Type B pancreatic cell (in vitro differentiated cells): ENCODE measurements at regions not wholly inside any gene's neighbourhood (a gene's known extent, or its start where the extent isn't known, plus 50 kb on each side); places are given as distances from the start of the nearest gene placed in this dataset.

Source experiments
- DNase-seq: peaks from one replicate; pipeline ENCODE4 v3.0.0; 2021; ENCODE audit warnings: mixed read lengths; ENCODE audit not compliant: unreplicated experiment; ENCODE audit errors: extremely low spot score
- H3K27ac Mint-ChIP-seq: 2 replicates; pipeline ENCODE4 v1.8.0; 2021; ENCODE audit warnings: mild to moderate bottlenecking, mixed read lengths
- H3K27me3 Mint-ChIP-seq: 2 replicates; pipeline ENCODE4 v1.8.0; 2021; ENCODE audit warnings: mixed read lengths
- H3K36me3 Mint-ChIP-seq: 2 replicates; pipeline ENCODE4 v1.8.0; 2021; ENCODE audit warnings: mixed read lengths
- H3K4me1 Mint-ChIP-seq: one replicate; pipeline ENCODE4 v1.8.0; 2021; ENCODE audit warnings: mixed read lengths; ENCODE audit not compliant: unreplicated experiment
- H3K4me3 Mint-ChIP-seq: 2 replicates; pipeline ENCODE4 v1.8.0; 2021; ENCODE audit warnings: mild to moderate bottlenecking, mixed read lengths
- H3K9me3 Mint-ChIP-seq: 2 replicates; pipeline ENCODE4 v1.8.0; 2021; ENCODE audit warnings: mixed read lengths
- TF ChIP-seq, protein P1 (sequence below): fragments of 200-600 bp; sonication (generic); conservative IDR thresholded peaks from 2 replicates; pipeline ENCODE4 v1.5.0; 2021; ENCODE audit warnings: antibody characterized with exemption, mild to moderate bottlenecking

DNA sequence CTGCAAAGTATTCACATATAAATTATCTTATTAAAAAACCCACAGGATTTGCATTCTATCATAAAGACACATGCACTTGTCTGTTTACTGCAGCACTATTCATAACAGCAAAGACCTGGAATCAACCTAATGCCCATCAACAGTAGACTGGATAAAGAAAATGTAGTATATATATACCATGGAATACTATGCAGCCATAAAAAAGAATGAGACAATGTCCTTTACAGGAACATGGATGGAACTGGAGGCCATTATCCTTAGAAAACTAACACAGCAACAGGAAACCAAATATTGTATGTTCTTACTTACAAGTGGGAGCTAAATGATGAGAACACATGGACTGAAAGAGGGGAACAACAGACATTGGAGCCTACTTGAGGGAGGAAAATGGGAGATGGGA, 97.0 kb downstream of the FAM217A start:
- Mint-ChIP-seq H3K27ac (no peak overlapping the region), H3K27me3 (no peaks in the 10 kb centered on the region), H3K4me3 (no peak overlapping the region), H3K4me1 (peaks cover 6% of the 10 kb centered on the region), H3K9me3 (peaks cover 5% of the 10 kb centered on the region), H3K36me3 (peaks cover 10% of the 10 kb centered on the region)
- no peak for DNase-seq
- TF ChIP-seq, protein P1, sequence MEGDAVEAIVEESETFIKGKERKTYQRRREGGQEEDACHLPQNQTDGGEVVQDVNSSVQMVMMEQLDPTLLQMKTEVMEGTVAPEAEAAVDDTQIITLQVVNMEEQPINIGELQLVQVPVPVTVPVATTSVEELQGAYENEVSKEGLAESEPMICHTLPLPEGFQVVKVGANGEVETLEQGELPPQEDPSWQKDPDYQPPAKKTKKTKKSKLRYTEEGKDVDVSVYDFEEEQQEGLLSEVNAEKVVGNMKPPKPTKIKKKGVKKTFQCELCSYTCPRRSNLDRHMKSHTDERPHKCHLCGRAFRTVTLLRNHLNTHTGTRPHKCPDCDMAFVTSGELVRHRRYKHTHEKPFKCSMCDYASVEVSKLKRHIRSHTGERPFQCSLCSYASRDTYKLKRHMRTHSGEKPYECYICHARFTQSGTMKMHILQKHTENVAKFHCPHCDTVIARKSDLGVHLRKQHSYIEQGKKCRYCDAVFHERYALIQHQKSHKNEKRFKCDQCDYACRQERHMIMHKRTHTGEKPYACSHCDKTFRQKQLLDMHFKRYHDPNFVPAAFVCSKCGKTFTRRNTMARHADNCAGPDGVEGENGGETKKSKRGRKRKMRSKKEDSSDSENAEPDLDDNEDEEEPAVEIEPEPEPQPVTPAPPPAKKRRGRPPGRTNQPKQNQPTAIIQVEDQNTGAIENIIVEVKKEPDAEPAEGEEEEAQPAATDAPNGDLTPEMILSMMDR = no peak

DNA sequence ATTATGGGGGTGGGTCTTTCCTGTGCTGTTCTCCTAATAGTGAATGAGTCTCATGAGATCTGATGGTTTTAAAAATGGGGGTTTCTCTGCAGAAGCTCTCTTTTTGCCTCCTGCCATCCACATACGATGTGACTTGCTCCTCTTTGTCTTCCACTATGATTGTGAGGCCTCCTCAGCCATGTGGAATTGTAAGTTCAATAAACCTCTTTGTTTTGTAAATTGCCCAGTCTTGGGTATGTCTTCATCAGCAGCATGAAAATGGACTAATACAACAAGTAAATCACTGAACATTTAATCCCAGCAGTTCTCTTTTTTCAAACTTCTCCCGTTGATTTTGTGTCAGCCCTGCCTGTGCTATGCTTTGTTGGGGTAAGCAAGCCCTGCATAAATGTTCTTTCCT, 95.2 kb downstream of the FAM217A start:
- Mint-ChIP-seq H3K4me3 (no peak overlapping the region), H3K36me3 (peaks cover 13% of the 10 kb centered on the region), H3K4me1 (peaks cover 16% of the 10 kb centered on the region), H3K9me3 (peaks cover 5% of the 10 kb centered on the region), H3K27me3 (no peaks in the 10 kb centered on the region), H3K27ac (no peak overlapping the region)
- DNase-seq = no peak
- TF ChIP-seq, protein P1 = no peak

DNA sequence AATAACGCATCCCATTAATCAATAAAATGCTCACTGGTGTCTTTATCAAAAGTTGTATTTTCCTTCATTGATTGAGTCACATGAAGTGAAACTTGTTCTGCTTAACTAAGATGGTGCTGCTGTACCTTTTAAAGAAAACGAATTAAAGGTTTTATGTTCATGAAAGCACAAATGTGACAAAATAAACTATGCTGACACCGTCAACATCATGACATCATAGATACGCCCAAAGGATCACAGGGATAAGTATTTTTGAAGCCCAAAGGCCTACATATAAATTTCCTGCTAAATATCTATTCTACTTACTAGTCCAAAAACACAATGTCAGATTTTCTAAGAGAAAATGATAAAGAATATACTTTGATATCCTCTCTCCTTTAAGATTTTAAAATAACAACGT, 94.4 kb downstream of the FAM217A start:
- Mint-ChIP-seq H3K4me1 (peaks cover 16% of the 10 kb centered on the region), H3K27ac (no peak overlapping the region), H3K4me3 (no peak overlapping the region), H3K27me3 (no peaks in the 10 kb centered on the region), H3K36me3 (peaks cover 13% of the 10 kb centered on the region), H3K9me3 (peaks cover 5% of the 10 kb centered on the region)
- TF ChIP-seq, protein P1 = no peak
- no peak for DNase-seq

DNA sequence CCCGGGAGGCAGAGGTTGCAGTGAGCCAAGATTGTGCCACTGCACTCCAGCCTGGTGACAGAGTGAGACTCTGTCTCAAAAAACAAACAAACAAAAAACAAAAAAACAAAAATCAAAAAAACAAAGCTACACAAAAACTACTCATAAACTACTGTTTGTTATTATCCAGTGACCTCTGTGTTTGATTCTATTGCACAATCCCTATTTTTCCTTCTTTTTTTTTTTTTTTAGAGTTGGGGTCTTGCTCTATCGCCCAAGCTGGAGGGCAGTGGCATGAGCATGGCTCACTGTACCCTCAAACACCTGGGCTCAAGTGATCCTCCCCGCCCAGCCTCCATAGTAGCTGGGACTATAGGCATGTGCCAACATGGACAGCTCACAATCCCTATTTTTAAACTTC, 92.7 kb downstream of the FAM217A start:
- Mint-ChIP-seq H3K4me3 (no peak overlapping the region), H3K36me3 (peaks cover 13% of the 10 kb centered on the region), H3K27ac (no peak overlapping the region), H3K27me3 (no peaks in the 10 kb centered on the region), H3K4me1 (peaks cover 24% of the 10 kb centered on the region), H3K9me3 (peaks cover 5% of the 10 kb centered on the region)
- TF ChIP-seq, protein P1 = no peak
- DNase-seq = no peak

DNA sequence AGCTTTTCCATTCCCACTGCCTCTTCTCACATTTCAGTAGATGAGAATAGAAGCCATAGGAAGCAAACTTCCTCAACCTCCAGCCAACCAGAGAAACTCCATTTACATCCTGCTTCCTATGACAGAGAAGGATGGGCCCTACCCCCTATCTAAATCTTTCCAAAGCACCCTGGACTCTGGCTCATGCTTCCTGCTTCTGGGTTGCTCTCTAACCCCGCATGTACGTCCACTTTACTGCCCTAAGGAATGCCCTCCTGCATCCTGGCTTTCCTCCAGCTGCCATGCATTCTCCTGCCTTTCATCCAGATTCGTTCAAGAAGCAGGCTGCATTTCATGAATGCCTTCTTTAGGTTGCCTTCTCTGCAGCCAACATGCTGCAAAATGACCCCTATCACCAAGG, 91.9 kb downstream of the FAM217A start:
- no peak for DNase-seq
- Mint-ChIP-seq H3K4me1 (peaks cover 30% of the 10 kb centered on the region), H3K4me3 (no peak overlapping the region), H3K36me3 (peaks cover 11% of the 10 kb centered on the region), H3K27ac (no peak overlapping the region), H3K9me3 (peaks cover 5% of the 10 kb centered on the region), H3K27me3 (no peaks in the 10 kb centered on the region)
- TF ChIP-seq, protein P1 = no peak

DNA sequence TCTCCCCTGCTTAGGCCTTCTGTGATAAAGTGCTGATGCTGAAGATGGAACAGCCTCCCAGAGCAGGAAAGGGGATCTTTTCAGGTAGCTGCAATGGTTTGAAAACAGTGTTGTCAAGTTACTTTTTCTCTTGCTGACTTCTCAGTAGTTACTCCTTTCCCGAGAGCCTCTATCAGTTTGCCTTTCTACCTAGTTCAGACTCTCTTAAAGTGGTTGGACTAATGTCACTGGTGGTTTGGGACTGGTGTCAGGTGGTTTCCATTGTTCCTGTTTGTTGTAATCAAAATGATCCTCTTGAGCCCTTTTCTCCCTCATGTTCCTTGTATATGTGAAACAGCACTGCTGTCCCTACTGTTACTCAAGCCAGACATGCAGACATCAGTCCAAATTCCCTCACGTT, 91.4 kb downstream of the FAM217A start:
- Mint-ChIP-seq H3K9me3 (peaks cover 5% of the 10 kb centered on the region), H3K27me3 (no peaks in the 10 kb centered on the region), H3K4me3 (no peak overlapping the region), H3K36me3 (peaks cover 9% of the 10 kb centered on the region), H3K4me1 (peaks cover 32% of the 10 kb centered on the region), H3K27ac (no peak overlapping the region)
- no peak for DNase-seq
- TF ChIP-seq, protein P1 = no peak
